ENCODE measurements at regions not wholly inside any gene's neighbourhood (a gene's known extent, or its start where the extent isn't known, plus 50 kb on each side); places are given as distances from the start of the nearest gene placed in this dataset.
"Not testable (repeated sequence)": the region's sequence is repeated elsewhere in the genome, so short reads cannot be mapped to it uniquely, and the experiment has no call there.

GRCh38 chr16:86844695-86845094, 266.3 kb downstream of the FOXL1 start:
- DNase-seq = no peak

- DNase-seq = no peak
Measured at GRCh38 chr16:86846136-86846535, 267.8 kb downstream of the FOXL1 start.

GRCh38 chr16:86848821-86849220, 270.5 kb downstream of the FOXL1 start:
- DNase-seq = no peak

GRCh38 chr16:86850670-86851069, 272.3 kb downstream of the FOXL1 start:
- no peak for DNase-seq

- DNase-seq = no peak
Measured at GRCh38 chr16:86852135-86852534, 273.8 kb downstream of the FOXL1 start.

- no peak for DNase-seq
Measured at GRCh38 chr16:86854058-86854621, 275.8 kb downstream of the FOXL1 start.

- DNase-seq = no peak
Measured at GRCh38 chr16:86854626-86855294, 276.4 kb downstream of the FOXL1 start.

- DNase-seq = no peak
Measured at GRCh38 chr16:86856946-86857586, 278.7 kb downstream of the FOXL1 start.

GRCh38 chr16:86857807-86858206, 279.5 kb downstream of the FOXL1 start:
- no peak for DNase-seq

- no peak for DNase-seq
Measured at GRCh38 chr16:86858501-86858900, 280.2 kb downstream of the FOXL1 start.

GRCh38 chr16:86861270-86861858, 283.0 kb downstream of the FOXL1 start:
- not testable (repeated sequence) for DNase-seq

- DNase-seq = no peak
Measured at GRCh38 chr16:86862595-86863280, 284.4 kb downstream of the FOXL1 start.

GRCh38 chr16:86863609-86864008, 285.3 kb downstream of the FOXL1 start:
- no peak for DNase-seq

GRCh38 chr16:86864586-86864985, 286.2 kb downstream of the FOXL1 start:
- DNase-seq = no peak

- DNase-seq = no peak
Measured at GRCh38 chr16:86865851-86866662, 287.7 kb downstream of the FOXL1 start.

- no peak for DNase-seq
Measured at GRCh38 chr16:86866986-86867722, 288.8 kb downstream of the FOXL1 start.

- no peak for DNase-seq
Measured at GRCh38 chr16:86868070-86868469, 289.7 kb downstream of the FOXL1 start.

GRCh38 chr16:86868786-86869185, 290.4 kb downstream of the FOXL1 start:
- no peak for DNase-seq

- DNase-seq = no peak
Measured at GRCh38 chr16:86869288-86870022, 291.1 kb downstream of the FOXL1 start.

GRCh38 chr16:86870380-86870779, 292.0 kb downstream of the FOXL1 start:
- DNase-seq = no peak

- DNase-seq = no peak
Measured at GRCh38 chr16:86872131-86872530, 293.8 kb downstream of the FOXL1 start.
